Tibial nerve (tissue), 4 donors: ENCODE measurements at regions not wholly inside any gene's neighbourhood (a gene's known extent, or its start where the extent isn't known, plus 50 kb on each side); places are given as distances from the start of the nearest gene placed in this dataset.
"Not testable (repeated sequence)": the region's sequence is repeated elsewhere in the genome, so short reads cannot be mapped to it uniquely, and the experiment has no call there.

ENCODE experiments used
- DNase-seq, 2 donors: peaks; one replicate each; pipeline ENCODE4 v3.0.0-alpha.2; 2019; ENCODE audit warnings: low spot score in 2 of 2
- H3K27ac ChIP-seq, 4 donors: fragments of 200-600 bp; sonication (generic) in 3 of 4; one replicate each; pipeline ENCODE4 v1.5.1; 2017 to 2019; ENCODE audit warnings: mild to moderate bottlenecking in 1 of 4
- H3K27me3 ChIP-seq, 2 donors: fragments of 200-600 bp; sonication (generic) in 1 of 2; one replicate each; pipeline versions ENCODE4 v1.5.1 to v1.6.0; 2017 to 2019
- H3K36me3 ChIP-seq, 3 donors: fragments of 200-600 bp; sonication (generic); one replicate each; pipeline ENCODE4 v1.5.1; 2018 to 2019
- H3K4me1 ChIP-seq, 4 donors: fragments of 200-600 bp; sonication (generic) in 3 of 4; one replicate each; pipeline ENCODE4 v1.5.1; 2017 to 2019
- H3K4me3 ChIP-seq, 4 donors: fragments of 200-600 bp; sonication (generic) in 3 of 4; one replicate each; pipeline ENCODE4 v1.5.1; 2017 to 2019; ENCODE audit warnings: mild to moderate bottlenecking in 1 of 4, moderate library complexity in 1 of 4
- H3K9me3 ChIP-seq, 4 donors: fragments of 200-600 bp; sonication (generic) in 3 of 4; one replicate each; pipeline ENCODE4 v1.5.1; 2017 to 2019
- EP300 ChIP-seq, 2 donors: sonication (generic); formaldehyde crosslinking; IDR thresholded peaks; one replicate each; pipeline ENCODE4 v1.6.1; 2017; ENCODE audit warnings: antibody characterized with exemption in 2 of 2, mild to moderate bottlenecking in 1 of 2
- POLR2A ChIP-seq, 2 donors: fragments of 450-650 bp; IDR thresholded peaks; one replicate each; pipeline ENCODE4 v1.6.1; 2017; ENCODE audit warnings: antibody characterized with exemption in 2 of 2, mild to moderate bottlenecking in 2 of 2, moderate library complexity in 2 of 2
- WGBS, 2 donors: methylation state at CpG; one replicate each; pipeline ENCODE4 v1.1.5; 2018; 5-methylcytosine and 5-hydroxymethylcytosine counted together
- TF ChIP-seq, protein P1 (sequence below), 5 experiments: fragments of 200-600 bp in 3 of 5; fragments of 450-650 bp in 2 of 5; sonication (generic) in 3 of 5; IDR thresholded peaks; one replicate each; pipeline ENCODE4 v1.5.1; 2016 to 2019; ENCODE audit warnings: antibody characterized with exemption in 5 of 5, mild to moderate bottlenecking in 3 of 5, moderate library complexity in 2 of 5

DNA sequence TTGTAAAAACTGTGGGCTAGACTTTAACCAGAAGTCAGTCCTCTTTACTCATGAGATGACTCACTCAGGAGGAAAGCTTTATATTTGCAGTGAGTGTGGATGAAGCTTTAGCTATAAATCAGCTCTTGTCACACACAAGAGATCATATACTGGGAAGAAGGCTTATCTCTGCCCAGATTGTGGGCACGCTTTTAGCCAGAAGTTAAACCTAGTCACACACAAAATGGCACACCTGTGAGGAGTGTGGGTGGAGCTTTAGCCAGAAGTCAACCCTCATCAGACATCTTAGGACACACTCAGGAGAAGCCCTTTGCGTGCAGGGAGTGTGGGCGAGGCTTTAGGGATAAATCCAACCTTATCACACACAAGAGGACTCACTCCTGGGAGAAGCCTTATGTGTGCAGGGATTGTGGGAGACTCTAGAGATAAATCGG, 706.9 kb upstream of the LUZP2 start:
- H3K4me3 ChIP-seq: no peak overlapping the region
- H3K27ac ChIP-seq: no peak overlapping the region
- H3K4me1 ChIP-seq: no peaks in the 10 kb centered on the region
- TF ChIP-seq POLR2A (IDR thresholded peaks at IDR 0.05): no peak
- TF ChIP-seq, protein P1, sequence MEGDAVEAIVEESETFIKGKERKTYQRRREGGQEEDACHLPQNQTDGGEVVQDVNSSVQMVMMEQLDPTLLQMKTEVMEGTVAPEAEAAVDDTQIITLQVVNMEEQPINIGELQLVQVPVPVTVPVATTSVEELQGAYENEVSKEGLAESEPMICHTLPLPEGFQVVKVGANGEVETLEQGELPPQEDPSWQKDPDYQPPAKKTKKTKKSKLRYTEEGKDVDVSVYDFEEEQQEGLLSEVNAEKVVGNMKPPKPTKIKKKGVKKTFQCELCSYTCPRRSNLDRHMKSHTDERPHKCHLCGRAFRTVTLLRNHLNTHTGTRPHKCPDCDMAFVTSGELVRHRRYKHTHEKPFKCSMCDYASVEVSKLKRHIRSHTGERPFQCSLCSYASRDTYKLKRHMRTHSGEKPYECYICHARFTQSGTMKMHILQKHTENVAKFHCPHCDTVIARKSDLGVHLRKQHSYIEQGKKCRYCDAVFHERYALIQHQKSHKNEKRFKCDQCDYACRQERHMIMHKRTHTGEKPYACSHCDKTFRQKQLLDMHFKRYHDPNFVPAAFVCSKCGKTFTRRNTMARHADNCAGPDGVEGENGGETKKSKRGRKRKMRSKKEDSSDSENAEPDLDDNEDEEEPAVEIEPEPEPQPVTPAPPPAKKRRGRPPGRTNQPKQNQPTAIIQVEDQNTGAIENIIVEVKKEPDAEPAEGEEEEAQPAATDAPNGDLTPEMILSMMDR (IDR thresholded peaks at IDR 0.05): no peak
- TF ChIP-seq EP300 (IDR thresholded peaks at IDR 0.05): no peak
- no peak for DNase-seq
- H3K9me3 ChIP-seq: no peaks in the 10 kb centered on the region
- H3K27me3 ChIP-seq: no peaks in the 10 kb centered on the region
- H3K36me3 ChIP-seq: no peaks in the 10 kb centered on the region
- 80 to 97% methylated on average over 4 of the region's 4 CpGs for WGBS, 2 donors

- Histone ChIP-seq H3K4me3 (no peak overlapping the region), H3K36me3 (no peaks in the 10 kb centered on the region), H3K27me3 (no peaks in the 10 kb centered on the region), H3K27ac (no peak overlapping the region), H3K9me3 (no peaks in the 10 kb centered on the region), H3K4me1 (no peaks in the 10 kb centered on the region)
- DNase-seq: no peak
- 57 to 68% methylated on average over 3 of the region's 3 CpGs for WGBS, 2 donors
- TF ChIP-seq, protein P1 (IDR thresholded peaks at IDR 0.05): no peak
- no peak for TF ChIP-seq POLR2A (IDR thresholded peaks at IDR 0.05)
Observed at GRCh38 chr11:23797624-23798419, 699.0 kb upstream of the LUZP2 start.

GRCh38 chr11:23834306-23834705, 662.5 kb upstream of the LUZP2 start:
- WGBS, 2 donors: 95 to 97% methylated on average over 5 of the region's 5 CpGs
- H3K4me3 ChIP-seq, H3K27me3 ChIP-seq, H3K36me3 ChIP-seq, H3K4me1 ChIP-seq, DNase-seq, H3K9me3 ChIP-seq, H3K27ac ChIP-seq: not testable (repeated sequence)

GRCh38 chr11:23836981-23837380, 659.9 kb upstream of the LUZP2 start:
- H3K4me3 ChIP-seq: no peak overlapping the region
- no peaks in the 10 kb centered on the region for H3K9me3 ChIP-seq
- TF ChIP-seq EP300 (IDR thresholded peaks at IDR 0.05): no peak
- TF ChIP-seq, protein P1 (IDR thresholded peaks at IDR 0.05): no peak
- no peak for TF ChIP-seq POLR2A (IDR thresholded peaks at IDR 0.05)
- 86 to 94% methylated on average over 1 of the region's 1 CpG for WGBS, 2 donors
- no peaks in the 10 kb centered on the region for H3K36me3 ChIP-seq
- H3K4me1 ChIP-seq: no peaks in the 10 kb centered on the region
- no peak for DNase-seq
- no peaks in the 10 kb centered on the region for H3K27me3 ChIP-seq
- no peak overlapping the region for H3K27ac ChIP-seq

DNA sequence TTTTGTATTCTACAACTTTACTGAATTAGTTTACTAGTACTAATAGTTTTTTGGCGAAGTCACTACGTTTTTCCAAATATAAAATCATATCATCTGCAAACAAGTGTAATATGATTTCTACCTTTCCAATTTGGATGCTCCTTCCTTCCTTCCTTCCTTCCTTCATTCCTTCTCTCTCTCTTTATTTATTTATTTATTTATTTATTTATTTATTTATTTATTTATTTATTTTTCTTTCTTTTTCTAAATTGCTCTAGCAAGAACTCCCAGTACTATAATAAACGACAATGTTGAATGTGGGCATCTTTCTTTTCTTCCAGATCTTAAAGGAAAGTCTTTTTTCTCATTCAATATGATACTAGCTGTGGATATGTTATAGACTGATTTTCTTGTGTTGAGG, 656.0 kb upstream of the LUZP2 start:
- Histone ChIP-seq H3K27me3 (no peaks in the 10 kb centered on the region), H3K36me3 (no peaks in the 10 kb centered on the region), H3K9me3 (peaks cover 0 to 7% (median 0%) of the 10 kb centered on the region in 4 donors), H3K4me3 (no peak overlapping the region), H3K4me1 (no peaks in the 10 kb centered on the region), H3K27ac (no peak overlapping the region)
- DNase-seq: no peak
- 96 to 97% methylated on average over 3 of the region's 3 CpGs for WGBS, 2 donors
- no peak for TF ChIP-seq POLR2A (IDR thresholded peaks at IDR 0.05)
- TF ChIP-seq EP300 (IDR thresholded peaks at IDR 0.05): no peak
- TF ChIP-seq, protein P1 (IDR thresholded peaks at IDR 0.05): no peak
